Karpas-422 (cell line): ENCODE measurements at regions not wholly inside any gene's neighbourhood (a gene's known extent, or its start where the extent isn't known, plus 50 kb on each side); places are given as distances from the start of the nearest gene placed in this dataset.

Experiments used
- DNase-seq: peaks from one replicate; pipeline ENCODE4 v3.0.0-alpha.2; 2015
- H2AFZ ChIP-seq: fragments of 200-600 bp; sonication (generic); 2 replicates; pipeline ENCODE4 v1.6.1; 2014; ENCODE audit warnings: antibody characterized with exemption, low read length, mixed read lengths
- H3K27ac ChIP-seq: fragments of 200-600 bp; sonication (generic); 2 replicates; pipeline ENCODE4 v1.5.1; 2014; ENCODE audit warnings: mild to moderate bottlenecking, low read length, moderate library complexity
- H3K27me3 ChIP-seq: fragments of 200-600 bp; sonication (generic); 2 replicates; pipeline ENCODE4 v1.6.1; 2014; ENCODE audit warnings: low read length, mixed read lengths
- H3K36me3 ChIP-seq: fragments of 200-600 bp; sonication (generic); 2 replicates; pipeline ENCODE4 v1.6.1; 2014; ENCODE audit warnings: low read length, mixed read lengths; ENCODE audit not compliant: insufficient read depth
- H3K4me1 ChIP-seq: fragments of 200-600 bp; sonication (generic); 2 replicates; pipeline ENCODE4 v1.6.1; 2014; ENCODE audit warnings: mild to moderate bottlenecking, low read length, mixed read lengths
- H3K4me2 ChIP-seq: fragments of 200-600 bp; sonication (generic); 2 replicates; pipeline ENCODE4 v1.6.1; 2014; ENCODE audit warnings: low read length, low read depth, mild to moderate bottlenecking; ENCODE audit not compliant: poor library complexity, severe bottlenecking
- H3K4me3 ChIP-seq: fragments of 200-600 bp; sonication (generic); 2 replicates; pipeline ENCODE4 v1.5.1; 2014; ENCODE audit warnings: mild to moderate bottlenecking, antibody characterized with exemption, low read length, mixed read lengths
- H3K79me2 ChIP-seq: fragments of 200-600 bp; sonication (generic); 2 replicates; pipeline ENCODE4 v1.6.1; 2014; ENCODE audit warnings: mild to moderate bottlenecking, low read length, mixed read lengths
- H3K9ac ChIP-seq: fragments of 200-600 bp; sonication (generic); 2 replicates; pipeline ENCODE4 v1.6.0; 2014; ENCODE audit warnings: low read length
- H3K9me2 ChIP-seq: fragments of 200-600 bp; sonication (generic), shearing (Covaris generic); replicated peaks from 2 replicates; pipeline ENCODE4 v1.6.0; 2014; ENCODE audit warnings: mild to moderate bottlenecking, low read length, moderate library complexity; ENCODE audit not compliant: insufficient read depth
- H3K9me3 ChIP-seq: fragments of 300-700, 200-600 bp; sonication (generic); 2 replicates; pipeline ENCODE4 v1.6.1; 2014; ENCODE audit warnings: low read length, mixed read lengths
- H4K20me1 ChIP-seq: fragments of 200-600 bp; sonication (generic); 2 replicates; pipeline ENCODE4 v1.6.1; 2014; ENCODE audit warnings: mild to moderate bottlenecking, antibody characterized with exemption, low read length, low read depth; ENCODE audit not compliant: insufficient read depth

GRCh38 chr7:68235937-68236336, 1239.3 kb downstream of the TYW1 start:
- H3K27ac ChIP-seq, result no peak overlapping the region
- H4K20me1 ChIP-seq, result no peaks in the 10 kb centered on the region
- no peak for DNase-seq

GRCh38 chr7:68238204-68238805, 1241.7 kb downstream of the TYW1 start:
- Histone ChIP-seq H3K4me3 (no peak overlapping the region), H3K9me3 (peaks cover 11% of the 10 kb centered on the region; the same call in 1 of the 2 replicates), H3K79me2 (no peaks in the 10 kb centered on the region), H3K4me2 (no peak overlapping the region), H2AFZ (no peak overlapping the region), H3K9ac (no peak overlapping the region), H3K4me1 (no peaks in the 10 kb centered on the region), H3K27ac (no peak overlapping the region), H3K27me3 (no peaks in the 10 kb centered on the region), H3K36me3 (no peaks in the 10 kb centered on the region), H4K20me1 (no peaks in the 10 kb centered on the region), H3K9me2 (no peaks in the 10 kb centered on the region)
- DNase-seq, result no peak

More at GRCh38 chr7:68235937-68236336, 1239.3 kb downstream of the TYW1 start:
- Histone ChIP-seq H3K9me3 (peaks cover 3% of the 10 kb centered on the region; the same call in 1 of the 2 replicates), H3K4me3 (no peak overlapping the region), H3K36me3 (no peaks in the 10 kb centered on the region), H3K9me2 (no peaks in the 10 kb centered on the region), H3K27me3 (no peaks in the 10 kb centered on the region), H3K79me2 (no peaks in the 10 kb centered on the region), H2AFZ (no peak overlapping the region), H3K4me2 (no peak overlapping the region), H3K4me1 (no peaks in the 10 kb centered on the region), H3K9ac (no peak overlapping the region)

- Histone ChIP-seq H3K36me3 (no peaks in the 10 kb centered on the region), H3K79me2 (no peaks in the 10 kb centered on the region), H3K27me3 (no peaks in the 10 kb centered on the region), H4K20me1 (no peaks in the 10 kb centered on the region), H3K9ac (no peak overlapping the region), H2AFZ (no peak overlapping the region), H3K4me3 (no peak overlapping the region), H3K9me3 (peaks cover 11% of the 10 kb centered on the region; the same call in 1 of the 2 replicates), H3K27ac (no peak overlapping the region), H3K4me2 (no peak overlapping the region), H3K4me1 (no peaks in the 10 kb centered on the region), H3K9me2 (no peaks in the 10 kb centered on the region)
- DNase-seq, result no peak
Measured at GRCh38 chr7:68243128-68243527, 1246.5 kb downstream of the TYW1 start.

- no peak overlapping the region for H3K27ac ChIP-seq
- H3K4me3 ChIP-seq, result no peak overlapping the region
- H3K9me2 ChIP-seq, result no peaks in the 10 kb centered on the region
- no peaks in the 10 kb centered on the region for H3K36me3 ChIP-seq
- H3K9ac ChIP-seq, result no peak overlapping the region
- H3K4me2 ChIP-seq, result no peak overlapping the region
- H3K79me2 ChIP-seq, result no peaks in the 10 kb centered on the region
- no peaks in the 10 kb centered on the region for H3K27me3 ChIP-seq
- peaks cover 17% of the 10 kb centered on the region; the same call in 1 of the 2 replicates for H3K9me3 ChIP-seq
- peak; percentile 2 for DNase-seq
- no peaks in the 10 kb centered on the region for H3K4me1 ChIP-seq
- no peak overlapping the region for H2AFZ ChIP-seq
- no peaks in the 10 kb centered on the region for H4K20me1 ChIP-seq
Measured at GRCh38 chr7:68244389-68244788, 1247.8 kb downstream of the TYW1 start.

GRCh38 chr7:68245688-68246087, 1249.1 kb downstream of the TYW1 start:
- Histone ChIP-seq H3K9ac (no peak overlapping the region), H3K27me3 (no peaks in the 10 kb centered on the region), H3K27ac (no peak overlapping the region), H2AFZ (no peak overlapping the region), H3K4me1 (no peaks in the 10 kb centered on the region), H3K4me3 (no peak overlapping the region), H3K79me2 (no peaks in the 10 kb centered on the region), H3K9me3 (peaks cover 15% of the 10 kb centered on the region; the same call in 1 of the 2 replicates), H4K20me1 (no peaks in the 10 kb centered on the region), H3K4me2 (no peak overlapping the region), H3K9me2 (no peaks in the 10 kb centered on the region), H3K36me3 (no peaks in the 10 kb centered on the region)
- DNase-seq, result no peak

- Histone ChIP-seq H4K20me1 (no peaks in the 10 kb centered on the region), H2AFZ (no peak overlapping the region), H3K27me3 (no peaks in the 10 kb centered on the region), H3K79me2 (no peaks in the 10 kb centered on the region), H3K4me1 (no peaks in the 10 kb centered on the region), H3K36me3 (no peaks in the 10 kb centered on the region), H3K9ac (no peak overlapping the region), H3K4me3 (no peak overlapping the region), H3K4me2 (no peak overlapping the region), H3K9me3 (peaks cover 15% of the 10 kb centered on the region; the same call in 1 of the 2 replicates), H3K9me2 (no peaks in the 10 kb centered on the region), H3K27ac (no peak overlapping the region)
- DNase-seq, result peak; percentile 20
Measured at GRCh38 chr7:68246189-68246633, 1249.6 kb downstream of the TYW1 start.

GRCh38 chr7:68247126-68247525, 1250.5 kb downstream of the TYW1 start:
- Histone ChIP-seq H3K4me1 (no peaks in the 10 kb centered on the region), H3K27ac (no peak overlapping the region), H3K9me3 (0 out of 2 replicates have a peak, but pooled peaks cover 8% of the 10 kb centered on the region), H3K4me3 (no peak overlapping the region), H3K9ac (no peak overlapping the region), H2AFZ (no peak overlapping the region), H4K20me1 (no peaks in the 10 kb centered on the region), H3K9me2 (no peaks in the 10 kb centered on the region), H3K27me3 (no peaks in the 10 kb centered on the region), H3K4me2 (no peak overlapping the region), H3K79me2 (no peaks in the 10 kb centered on the region), H3K36me3 (no peaks in the 10 kb centered on the region)
- no peak for DNase-seq

GRCh38 chr7:68247571-68247970, 1250.9 kb downstream of the TYW1 start:
- H3K4me3 ChIP-seq, result no peak overlapping the region
- H3K27me3 ChIP-seq, result no peaks in the 10 kb centered on the region
- no peaks in the 10 kb centered on the region for H3K9me2 ChIP-seq
- H3K9me3 ChIP-seq, result 0 out of 2 replicates have a peak, but pooled peaks cover 8% of the 10 kb centered on the region
- no peak overlapping the region for H3K9ac ChIP-seq
- H4K20me1 ChIP-seq, result no peaks in the 10 kb centered on the region
- H2AFZ ChIP-seq, result no peak overlapping the region
- H3K36me3 ChIP-seq, result no peaks in the 10 kb centered on the region
- H3K27ac ChIP-seq, result no peak overlapping the region
- no peaks in the 10 kb centered on the region for H3K79me2 ChIP-seq
- no peaks in the 10 kb centered on the region for H3K4me1 ChIP-seq
- H3K4me2 ChIP-seq, result no peak overlapping the region
- DNase-seq, result no peak
